ENCODE measurements at regions not wholly inside any gene's neighbourhood (a gene's known extent, or its start where the extent isn't known, plus 50 kb on each side); places are given as distances from the start of the nearest gene placed in this dataset.

GRCh38 chr4:187000281-187000680 is 276.6 kb upstream of the FAT1 start:
- no peak for TF ChIP-seq GATA3 (IDR thresholded peaks at IDR 0.05; ENCODE audit: low read depth, low read length)
- TF ChIP-seq GATA2 (IDR thresholded peaks at IDR 0.05; ENCODE audit: low read depth, low read length): no peak
